Midbrain (tissue), 1 donor: ENCODE measurements at regions not wholly inside any gene's neighbourhood (a gene's known extent, or its start where the extent isn't known, plus 50 kb on each side); places are given as distances from the start of the nearest gene placed in this dataset.

Experiments used
- DNase-seq: peaks from one replicate; lab custom pipeline; 2025; lab: John Stamatoyannopoulos, UW

DNA sequence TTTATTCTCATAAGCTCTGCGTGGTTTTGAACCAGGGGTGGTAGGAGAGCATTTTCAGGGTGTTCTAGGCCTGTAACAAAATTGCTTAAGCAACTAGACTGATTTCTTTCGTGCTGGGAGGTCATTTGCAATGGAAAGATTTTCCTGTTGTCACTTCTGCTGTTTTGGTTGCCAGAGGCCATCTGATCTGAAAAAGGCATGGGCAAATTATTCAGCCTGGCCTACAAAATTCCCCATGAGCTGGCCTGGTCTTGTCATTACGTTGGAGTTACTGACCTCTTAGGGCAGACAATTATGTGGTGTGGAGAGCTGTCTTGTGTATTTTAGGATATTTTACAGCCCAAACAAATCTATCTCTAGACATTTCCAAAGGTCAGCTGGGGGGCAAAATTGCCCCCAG lies 444.4 kb upstream of the DAB1 start:
- no peak for DNase-seq

DNA sequence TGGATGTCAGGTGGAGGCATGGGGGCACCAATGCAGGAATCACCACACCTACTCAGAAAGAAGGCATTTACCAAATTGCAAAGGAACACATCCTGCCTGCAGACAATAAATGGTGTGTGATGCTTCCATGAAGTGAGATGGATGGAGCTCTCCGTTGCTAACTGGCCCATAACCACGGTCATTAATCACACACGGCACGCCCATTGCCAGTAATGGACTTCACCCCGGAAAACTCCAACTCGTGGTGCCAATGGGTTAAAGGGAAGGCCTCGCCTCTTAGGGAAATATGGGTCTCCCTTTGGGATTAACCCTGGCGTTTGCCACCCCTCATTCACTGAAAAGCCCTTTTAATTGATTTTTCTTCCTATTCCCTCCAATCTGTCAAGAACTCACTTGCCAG lies 443.1 kb upstream of the DAB1 start:
- no peak for DNase-seq

DNA sequence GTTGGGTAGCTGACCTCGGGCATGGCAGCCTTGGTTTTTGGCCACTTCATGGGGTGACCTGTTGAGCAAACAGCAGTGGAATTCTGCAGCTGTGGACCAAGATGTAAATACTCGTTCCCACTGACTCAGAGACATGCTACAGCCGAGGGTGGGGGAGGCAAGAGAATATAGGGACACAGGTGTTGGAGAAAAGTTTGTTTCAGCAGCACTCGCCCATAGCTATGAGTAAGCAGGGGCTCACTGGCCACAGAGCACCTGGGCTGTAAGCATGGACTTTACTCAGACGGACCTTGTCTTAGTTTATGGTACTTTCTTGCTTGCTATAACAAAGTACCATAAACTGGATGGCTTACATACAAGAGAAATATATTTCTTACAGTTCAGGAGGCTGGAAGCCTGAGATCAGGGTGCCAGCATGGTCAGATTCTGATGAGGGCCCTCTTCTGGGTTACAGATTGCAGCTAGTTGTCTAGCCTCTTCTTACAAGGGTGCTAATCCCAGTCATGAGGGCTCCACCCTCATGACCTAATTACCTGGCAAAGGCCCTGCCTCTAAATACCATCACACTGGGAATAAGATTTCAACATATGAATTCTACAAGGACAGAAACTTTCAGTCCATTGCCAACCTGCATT lies 437.2 kb upstream of the DAB1 start:
- DNase-seq: no peak

GRCh38 chr1:57860325-57860724 lies 436.5 kb upstream of the DAB1 start:
- no peak for DNase-seq

GRCh38 chr1:57858740-57859139 lies 434.9 kb upstream of the DAB1 start:
- DNase-seq: no peak

- DNase-seq: no peak
Observed at GRCh38 chr1:57857809-57858208, 433.9 kb upstream of the DAB1 start.

GRCh38 chr1:57854436-57854835 lies 430.6 kb upstream of the DAB1 start:
- no peak for DNase-seq

- no peak for DNase-seq
Observed at GRCh38 chr1:57850176-57850940, 426.5 kb upstream of the DAB1 start.

GRCh38 chr1:57848406-57848805 lies 424.5 kb upstream of the DAB1 start:
- no peak for DNase-seq

GRCh38 chr1:57845041-57845440 lies 421.2 kb upstream of the DAB1 start:
- DNase-seq: no peak

GRCh38 chr1:57844382-57844980 lies 420.6 kb upstream of the DAB1 start:
- DNase-seq: no peak

GRCh38 chr1:57843760-57844159 lies 419.9 kb upstream of the DAB1 start:
- no peak for DNase-seq

GRCh38 chr1:57839526-57839925 lies 415.7 kb upstream of the DAB1 start:
- no peak for DNase-seq

- no peak for DNase-seq
Observed at GRCh38 chr1:57839067-57839466, 415.2 kb upstream of the DAB1 start.

DNA sequence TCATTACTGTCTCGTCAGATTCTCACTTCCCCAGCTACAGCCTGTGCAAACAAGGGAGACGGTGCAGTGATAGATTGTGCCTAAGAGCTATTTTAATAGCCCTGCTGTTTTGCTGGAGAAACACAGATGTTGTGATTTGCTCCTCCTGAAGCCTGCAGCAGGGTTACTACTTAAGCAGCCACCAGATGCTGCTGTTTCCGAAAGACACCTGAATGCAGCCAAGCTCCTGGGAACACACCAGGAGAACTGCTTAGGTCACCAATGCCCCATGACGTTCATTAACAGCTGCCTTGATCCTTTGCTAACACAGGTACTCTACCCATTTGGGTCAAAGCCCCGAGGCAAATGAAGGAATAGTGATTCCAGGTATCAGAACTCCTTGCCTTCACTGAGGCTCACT lies 411.8 kb upstream of the DAB1 start:
- DNase-seq: no peak

GRCh38 chr1:57833296-57833695 lies 409.4 kb upstream of the DAB1 start:
- no peak for DNase-seq

GRCh38 chr1:57832612-57833011 lies 408.8 kb upstream of the DAB1 start:
- DNase-seq: no peak

DNA sequence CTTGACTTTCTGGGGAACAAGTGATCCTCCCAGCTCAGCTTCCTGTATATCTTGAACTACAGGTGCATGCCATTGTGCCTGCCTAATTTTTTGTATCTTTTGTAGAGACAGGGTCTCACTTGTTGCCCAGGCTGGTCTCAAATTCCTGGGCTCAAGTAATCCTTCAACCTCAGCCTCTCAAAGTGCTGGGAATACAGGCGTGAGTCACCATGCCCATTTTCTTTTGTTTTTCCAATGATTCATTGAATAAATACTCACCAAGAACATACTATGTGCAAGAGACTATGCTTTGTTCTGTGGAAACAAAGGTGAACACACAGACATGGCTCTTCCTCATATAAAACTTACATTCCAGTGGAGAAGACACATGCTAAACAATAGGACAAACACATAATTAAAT lies 407.8 kb upstream of the DAB1 start:
- no peak for DNase-seq

DNA sequence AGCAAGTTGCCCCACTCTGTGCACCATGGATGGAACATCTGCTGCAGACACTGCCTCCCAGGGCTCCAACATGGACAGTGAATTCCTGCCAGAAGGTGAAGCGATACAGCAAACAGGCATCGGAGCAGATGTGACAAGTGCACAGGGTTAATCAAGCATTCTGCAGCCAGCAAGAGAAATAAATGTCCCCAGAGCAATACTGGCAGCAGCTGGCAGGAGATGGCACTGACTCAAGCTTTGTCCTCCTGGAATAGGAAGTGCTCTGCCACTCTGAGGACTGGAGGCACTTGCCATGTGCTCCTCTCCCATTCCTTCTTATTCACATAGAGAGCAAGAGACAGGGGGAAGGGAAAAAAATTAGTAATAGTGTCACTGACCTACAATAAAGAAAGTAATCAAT lies 402.7 kb upstream of the DAB1 start:
- no peak for DNase-seq

GRCh38 chr1:57824535-57824934 lies 400.7 kb upstream of the DAB1 start:
- no peak for DNase-seq

GRCh38 chr1:57820356-57821095 lies 396.7 kb upstream of the DAB1 start:
- DNase-seq: no peak

GRCh38 chr1:57819893-57820292 lies 396.0 kb upstream of the DAB1 start:
- DNase-seq: no peak

GRCh38 chr1:57803586-57803985 lies 379.7 kb upstream of the DAB1 start:
- DNase-seq: no peak
